Mononuclear cell (primary cell): ENCODE measurements at regions not wholly inside any gene's neighbourhood (a gene's known extent, or its start where the extent isn't known, plus 50 kb on each side); places are given as distances from the start of the nearest gene placed in this dataset.

Source experiments
- H3K27me3 ChIP-seq: 2 replicates; pipeline ENCODE4 v1.6.0; 2011; ENCODE audit warnings: low read length, control low read depth; ENCODE audit not compliant: insufficient read depth
- H3K4me1 ChIP-seq: 2 replicates; pipeline ENCODE4 v1.5.1; 2011; ENCODE audit warnings: mild to moderate bottlenecking, low read length, control low read depth; ENCODE audit not compliant: insufficient read depth
- H3K4me3 ChIP-seq: 2 replicates; pipeline ENCODE4 v1.5.1; 2011; ENCODE audit warnings: mild to moderate bottlenecking, low read length, moderate library complexity
- H3K9me3 ChIP-seq: 2 replicates; pipeline ENCODE4 v1.5.1; 2011; ENCODE audit warnings: low read depth, mild to moderate bottlenecking, control low read depth, low read length

- Histone ChIP-seq H3K4me3 (no peak overlapping the region), H3K4me1 (no peaks in the 10 kb centered on the region), H3K9me3 (no peaks in the 10 kb centered on the region), H3K27me3 (no peaks in the 10 kb centered on the region)
Measured at GRCh38 chr11:104476454-104476853, 312.5 kb upstream of the PDGFD start.

DNA sequence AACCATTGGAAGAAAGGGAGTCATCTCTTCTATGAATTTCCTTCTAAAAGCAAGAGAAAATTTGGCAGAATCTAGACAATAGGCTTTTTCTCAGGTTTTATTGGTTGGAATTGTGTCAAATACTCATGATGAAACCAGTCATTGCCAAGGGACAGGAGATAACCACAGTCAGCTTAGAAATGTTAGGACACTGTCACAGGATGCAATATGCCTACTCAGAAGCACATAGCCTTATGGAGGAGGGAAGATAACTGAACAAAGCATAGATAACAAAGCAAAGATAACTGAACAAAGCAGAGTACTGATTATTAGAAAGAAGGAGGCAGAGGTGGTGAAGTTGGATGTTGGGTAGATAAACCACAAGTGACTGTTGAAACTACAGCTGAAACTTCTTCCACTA lies 303.5 kb upstream of the PDGFD start:
- Histone ChIP-seq H3K9me3 (no peaks in the 10 kb centered on the region), H3K27me3 (no peaks in the 10 kb centered on the region), H3K4me3 (no peak overlapping the region), H3K4me1 (no peaks in the 10 kb centered on the region)

DNA sequence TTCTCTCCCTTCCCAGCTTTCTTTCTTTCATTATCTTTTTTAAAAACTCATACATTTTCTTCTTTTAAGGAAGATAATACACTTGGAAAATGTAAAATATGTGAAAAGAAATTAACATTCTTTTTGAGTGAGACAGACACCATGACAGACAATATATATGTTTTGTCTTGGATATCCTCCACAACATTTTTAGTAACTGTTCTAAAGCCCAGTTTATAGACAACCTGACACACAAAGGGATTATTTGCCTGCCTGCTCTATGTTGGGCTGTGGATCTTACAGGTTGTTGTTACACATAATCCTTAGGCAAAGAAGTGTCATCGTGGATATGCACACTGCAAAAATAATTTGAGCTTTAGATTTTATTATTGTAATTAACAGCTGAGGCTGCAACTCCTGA lies 301.4 kb upstream of the PDGFD start:
- Histone ChIP-seq H3K4me3 (no peak overlapping the region), H3K4me1 (no peaks in the 10 kb centered on the region), H3K27me3 (no peaks in the 10 kb centered on the region), H3K9me3 (no peaks in the 10 kb centered on the region)

- no peaks in the 10 kb centered on the region for H3K9me3 ChIP-seq
- H3K4me3 ChIP-seq = no peak overlapping the region
- no peaks in the 10 kb centered on the region for H3K4me1 ChIP-seq
- H3K27me3 ChIP-seq = no peaks in the 10 kb centered on the region
Measured at GRCh38 chr11:104464691-104465090, 300.7 kb upstream of the PDGFD start.

- Histone ChIP-seq H3K9me3 (no peaks in the 10 kb centered on the region), H3K4me1 (no peaks in the 10 kb centered on the region), H3K4me3 (no peak overlapping the region), H3K27me3 (no peaks in the 10 kb centered on the region)
Measured at GRCh38 chr11:104462341-104462740, 298.4 kb upstream of the PDGFD start.

DNA sequence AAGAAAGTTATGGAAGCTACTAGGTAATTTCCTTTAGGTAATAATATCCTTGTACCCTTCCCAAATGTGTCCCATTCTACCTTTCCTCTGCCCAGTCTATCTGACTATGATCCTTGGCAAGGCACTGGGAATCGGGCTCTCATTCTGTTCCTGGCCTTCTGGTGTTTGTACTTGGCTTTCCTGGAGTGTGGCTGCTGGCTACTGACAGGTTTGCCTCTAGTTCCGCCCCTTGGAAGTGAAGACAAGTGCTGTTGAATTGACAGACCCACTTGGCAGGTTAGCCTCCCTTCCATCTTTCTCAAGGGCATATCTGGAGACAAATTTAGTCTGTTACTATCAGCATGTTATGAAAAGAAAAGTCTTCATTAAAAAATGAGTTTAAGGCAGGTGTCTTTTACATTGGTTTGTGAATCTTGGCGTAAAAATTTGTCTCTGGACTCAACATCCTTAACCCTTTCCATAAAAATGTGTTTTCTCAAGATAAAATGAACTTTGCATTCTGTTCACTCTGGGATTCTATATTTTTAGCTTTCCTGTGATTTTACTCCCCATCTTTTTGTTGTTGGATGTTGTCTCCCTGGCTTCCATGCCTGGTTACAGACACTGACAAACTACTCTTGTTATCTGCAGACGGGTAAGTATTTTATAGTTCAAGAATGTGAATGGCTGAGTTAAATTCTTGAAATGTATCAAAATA lies 287.4 kb upstream of the PDGFD start:
- H3K27me3 ChIP-seq = no peaks in the 10 kb centered on the region
- H3K4me1 ChIP-seq = no peaks in the 10 kb centered on the region
- no peak overlapping the region for H3K4me3 ChIP-seq
- no peaks in the 10 kb centered on the region for H3K9me3 ChIP-seq

GRCh38 chr11:104443387-104443786 lies 279.4 kb upstream of the PDGFD start:
- Histone ChIP-seq H3K9me3 (no peaks in the 10 kb centered on the region), H3K4me1 (no peaks in the 10 kb centered on the region), H3K4me3 (no peak overlapping the region), H3K27me3 (no peaks in the 10 kb centered on the region)

- Histone ChIP-seq H3K9me3 (no peaks in the 10 kb centered on the region), H3K4me1 (no peaks in the 10 kb centered on the region), H3K4me3 (no peak overlapping the region), H3K27me3 (no peaks in the 10 kb centered on the region)
Measured at GRCh38 chr11:104442321-104442720, 278.4 kb upstream of the PDGFD start.

DNA sequence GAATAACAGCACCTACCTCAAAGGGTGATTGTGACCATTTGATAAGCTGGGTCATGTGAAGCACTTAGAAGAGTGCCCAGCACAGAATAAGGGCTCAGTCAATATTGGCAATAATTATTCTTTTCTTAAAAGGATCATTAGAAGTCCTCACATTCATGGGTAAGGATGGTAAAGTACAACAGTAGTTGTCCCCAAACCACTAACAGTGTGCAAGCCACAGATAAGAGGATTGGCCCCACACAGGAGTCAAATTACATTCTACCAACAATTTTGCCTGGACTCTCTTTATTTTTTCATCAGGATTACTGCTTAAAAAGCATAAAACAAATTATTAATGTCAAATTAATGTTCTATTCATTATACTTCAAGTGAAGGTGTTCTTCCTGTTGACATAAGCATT lies 271.5 kb upstream of the PDGFD start:
- no peaks in the 10 kb centered on the region for H3K27me3 ChIP-seq
- no peak overlapping the region for H3K4me3 ChIP-seq
- H3K4me1 ChIP-seq = no peaks in the 10 kb centered on the region
- no peaks in the 10 kb centered on the region for H3K9me3 ChIP-seq

GRCh38 chr11:104433751-104434150 lies 269.8 kb upstream of the PDGFD start:
- Histone ChIP-seq H3K4me1 (no peaks in the 10 kb centered on the region), H3K4me3 (no peak overlapping the region), H3K27me3 (no peaks in the 10 kb centered on the region), H3K9me3 (no peaks in the 10 kb centered on the region)

- H3K4me3 ChIP-seq = no peak overlapping the region
- no peaks in the 10 kb centered on the region for H3K4me1 ChIP-seq
- no peaks in the 10 kb centered on the region for H3K9me3 ChIP-seq
- H3K27me3 ChIP-seq = no peaks in the 10 kb centered on the region
Measured at GRCh38 chr11:104432981-104433380, 269.0 kb upstream of the PDGFD start.

GRCh38 chr11:104432526-104432925 lies 268.6 kb upstream of the PDGFD start:
- Histone ChIP-seq H3K9me3 (no peaks in the 10 kb centered on the region), H3K4me1 (no peaks in the 10 kb centered on the region), H3K4me3 (no peak overlapping the region), H3K27me3 (no peaks in the 10 kb centered on the region)

DNA sequence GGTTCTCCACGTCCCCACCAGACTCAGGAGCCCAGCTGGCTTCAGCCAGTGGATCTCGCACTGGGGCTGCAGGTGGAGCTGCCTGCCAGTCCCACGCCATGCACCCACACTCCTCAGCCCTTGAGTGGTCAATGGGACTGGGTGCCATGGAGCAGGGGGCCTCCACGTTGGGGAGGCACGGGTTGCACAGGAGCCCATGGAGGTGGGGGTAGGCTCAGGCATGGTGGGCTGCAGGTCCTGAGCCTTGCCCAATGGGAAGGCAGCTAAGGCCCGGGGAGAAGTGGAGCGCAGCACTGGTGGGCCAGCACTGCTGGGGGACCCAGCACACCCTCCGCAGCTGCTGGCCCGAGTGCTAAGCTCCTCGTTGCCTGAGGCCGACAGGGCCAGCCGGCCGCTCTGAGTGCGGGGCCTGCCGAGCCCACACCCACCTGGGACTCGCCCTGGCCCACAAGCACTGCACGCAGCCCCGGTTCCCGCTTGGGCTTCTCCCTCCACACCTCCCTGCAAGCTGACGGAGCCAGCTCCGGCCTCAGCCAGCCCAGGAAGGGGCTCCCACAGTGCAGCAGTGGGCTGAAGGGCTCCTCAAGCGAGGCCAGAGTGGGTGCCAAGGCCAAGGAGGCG lies 258.5 kb upstream of the PDGFD start:
- Histone ChIP-seq H3K4me1 (no peaks in the 10 kb centered on the region), H3K27me3 (no peaks in the 10 kb centered on the region), H3K4me3 (no peak overlapping the region), H3K9me3 (no peaks in the 10 kb centered on the region)

DNA sequence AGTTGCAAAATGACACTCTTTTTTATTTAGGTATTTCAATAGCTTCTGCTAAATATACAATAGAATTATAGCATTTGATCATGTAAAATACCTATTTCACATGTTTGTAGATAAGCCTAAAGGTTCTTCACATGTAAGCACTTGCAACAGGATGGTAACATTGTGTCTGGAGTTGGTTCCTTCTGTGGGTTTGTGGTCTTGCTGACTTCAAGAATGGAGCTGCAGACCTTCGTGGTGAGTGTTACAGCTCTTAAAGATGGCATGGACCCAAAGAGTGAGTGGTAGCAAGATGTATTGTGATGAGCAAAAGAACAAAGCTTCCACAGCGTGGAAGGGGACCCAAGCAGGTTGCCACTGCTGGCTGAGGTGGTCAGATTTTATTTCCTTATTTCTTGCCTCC lies 246.4 kb upstream of the PDGFD start:
- Histone ChIP-seq H3K4me3 (no peak overlapping the region), H3K9me3 (no peaks in the 10 kb centered on the region), H3K27me3 (no peaks in the 10 kb centered on the region), H3K4me1 (no peaks in the 10 kb centered on the region)

DNA sequence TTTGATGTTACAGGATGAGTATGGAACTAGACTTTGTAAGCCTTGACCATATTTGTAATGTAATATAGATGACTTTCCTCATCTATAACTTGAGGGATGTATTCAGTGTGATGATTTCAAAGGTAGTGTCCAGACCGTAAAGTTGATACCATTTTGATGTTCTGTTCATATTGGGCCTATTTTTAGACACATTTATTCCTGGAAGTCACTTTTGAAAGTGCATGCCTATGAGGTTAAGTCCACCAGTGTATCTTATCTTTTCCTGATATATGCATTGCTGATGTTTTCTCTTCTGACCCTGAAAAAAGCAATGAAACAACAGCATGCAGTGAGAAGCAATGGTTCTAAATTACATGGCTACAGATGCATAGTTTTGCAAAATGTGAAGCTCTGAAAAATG lies 244.7 kb upstream of the PDGFD start:
- no peaks in the 10 kb centered on the region for H3K9me3 ChIP-seq
- no peaks in the 10 kb centered on the region for H3K27me3 ChIP-seq
- no peak overlapping the region for H3K4me3 ChIP-seq
- H3K4me1 ChIP-seq = no peaks in the 10 kb centered on the region

GRCh38 chr11:104405277-104405676 lies 241.3 kb upstream of the PDGFD start:
- Histone ChIP-seq H3K4me3 (no peak overlapping the region), H3K27me3 (no peaks in the 10 kb centered on the region), H3K9me3 (no peaks in the 10 kb centered on the region), H3K4me1 (no peaks in the 10 kb centered on the region)
